Activated CD4-positive, alpha-beta T cell treated with anti-CD3 and anti-CD28 coated beads for 24 hours (primary cell): ENCODE measurements at regions not wholly inside any gene's neighbourhood (a gene's known extent, or its start where the extent isn't known, plus 50 kb on each side); places are given as distances from the start of the nearest gene placed in this dataset.
"Not testable (repeated sequence)": the region's sequence is repeated elsewhere in the genome, so short reads cannot be mapped to it uniquely, and the experiment has no call there.

Experiments used
- DNase-seq, 2 donors: peaks; one replicate each; pipeline ENCODE4 v3.0.0-alpha.2; 2020; ENCODE audit warnings: low read depth in 2 of 2

DNA sequence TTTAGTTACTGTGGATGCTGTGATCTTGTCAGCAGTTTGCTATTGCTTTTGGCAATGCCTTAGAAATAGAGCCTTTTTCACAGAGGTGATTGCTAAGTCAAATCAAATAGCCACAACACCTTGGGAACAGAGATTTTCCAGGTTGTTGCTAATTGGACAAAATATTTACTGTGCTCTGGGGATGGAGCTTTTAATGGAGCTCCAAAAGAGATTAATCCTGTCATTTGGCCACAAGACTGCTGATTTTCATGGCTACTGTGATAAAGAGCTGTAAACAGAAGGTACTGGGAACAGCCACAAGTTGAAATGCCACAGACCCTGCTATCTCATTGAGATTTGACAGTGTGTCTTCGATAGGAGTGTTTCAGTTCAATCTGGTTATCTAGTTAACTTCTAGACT is 1715.2 kb upstream of the ADGRL3 start:
- DNase-seq = no peak

DNA sequence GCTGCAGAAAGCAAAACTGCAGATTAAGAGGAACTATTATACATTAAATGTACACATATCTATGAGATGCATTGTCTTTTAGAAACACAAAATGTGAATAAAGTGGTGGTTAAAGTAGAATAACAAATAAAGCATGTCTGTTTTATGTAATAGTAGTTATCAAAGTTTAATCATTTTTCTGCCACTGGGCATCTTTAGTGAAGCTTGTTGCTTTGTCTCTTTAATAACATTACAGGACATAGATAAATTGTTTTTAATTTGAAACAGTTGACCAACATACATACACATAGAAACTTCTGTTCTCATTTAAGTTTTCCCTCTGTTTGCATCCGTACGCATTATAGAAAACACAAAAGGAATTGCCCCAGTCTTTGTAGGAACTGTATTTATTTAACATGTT is 1700.0 kb upstream of the ADGRL3 start:
- DNase-seq = no peak

DNA sequence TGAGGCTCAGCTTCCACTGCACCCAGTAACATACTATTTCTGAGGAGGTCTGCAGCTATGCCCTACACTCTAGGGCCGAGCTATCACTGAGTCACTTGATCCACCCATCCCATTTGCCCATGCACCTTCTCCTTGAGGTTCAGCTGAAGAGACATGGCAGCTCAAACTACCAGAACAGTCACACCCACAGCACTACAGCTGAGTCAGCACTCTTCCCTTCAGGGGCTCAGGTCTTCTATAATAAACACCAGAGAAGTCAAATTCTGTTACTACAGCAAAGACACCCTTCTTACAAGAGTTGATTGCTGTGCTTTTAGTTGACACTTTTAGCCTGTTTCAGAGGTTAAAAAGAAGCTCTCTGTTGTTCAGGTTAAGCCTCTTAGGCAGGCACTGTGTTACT is 1696.4 kb upstream of the ADGRL3 start:
- DNase-seq = no peak

DNA sequence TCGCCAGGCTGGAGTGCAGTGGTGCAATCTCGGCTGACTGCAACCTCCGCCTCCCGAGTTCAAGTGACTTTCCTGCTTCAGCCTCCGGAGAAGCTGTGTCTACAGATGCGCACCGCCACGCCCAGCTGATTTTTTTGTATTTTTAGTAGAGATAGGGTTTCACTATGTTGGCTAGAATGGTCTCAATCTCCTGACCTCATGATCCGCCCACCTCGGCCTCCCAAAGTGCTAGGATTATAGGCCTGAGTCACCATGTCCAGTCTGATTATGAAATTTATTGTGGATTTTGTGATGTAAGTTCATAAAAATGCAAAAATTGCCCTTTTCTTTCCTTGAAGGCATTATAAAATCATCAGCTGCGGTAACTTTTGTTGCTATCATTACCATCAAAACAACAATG is 1688.3 kb upstream of the ADGRL3 start:
- DNase-seq = not testable (repeated sequence)

DNA sequence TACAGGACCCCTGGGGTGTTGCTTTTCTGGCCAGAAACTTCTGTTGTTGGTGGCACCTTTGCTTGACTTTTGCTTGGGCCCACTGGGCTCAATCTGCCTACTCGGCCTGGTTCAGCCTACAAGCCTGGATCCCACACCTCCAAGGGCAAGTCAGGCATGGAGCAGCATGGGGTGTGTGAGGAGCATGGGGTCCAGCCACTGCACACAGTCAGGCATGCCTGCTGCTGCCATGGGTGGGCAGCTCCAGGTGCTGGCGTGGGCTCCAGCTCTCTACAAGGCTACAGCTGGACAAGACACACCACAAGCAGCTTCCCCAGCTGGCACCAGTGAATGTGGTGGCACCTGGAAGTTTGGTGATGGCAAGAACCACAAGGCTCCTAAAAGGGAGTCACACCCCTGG is 1683.1 kb upstream of the ADGRL3 start:
- DNase-seq = no peak

DNA sequence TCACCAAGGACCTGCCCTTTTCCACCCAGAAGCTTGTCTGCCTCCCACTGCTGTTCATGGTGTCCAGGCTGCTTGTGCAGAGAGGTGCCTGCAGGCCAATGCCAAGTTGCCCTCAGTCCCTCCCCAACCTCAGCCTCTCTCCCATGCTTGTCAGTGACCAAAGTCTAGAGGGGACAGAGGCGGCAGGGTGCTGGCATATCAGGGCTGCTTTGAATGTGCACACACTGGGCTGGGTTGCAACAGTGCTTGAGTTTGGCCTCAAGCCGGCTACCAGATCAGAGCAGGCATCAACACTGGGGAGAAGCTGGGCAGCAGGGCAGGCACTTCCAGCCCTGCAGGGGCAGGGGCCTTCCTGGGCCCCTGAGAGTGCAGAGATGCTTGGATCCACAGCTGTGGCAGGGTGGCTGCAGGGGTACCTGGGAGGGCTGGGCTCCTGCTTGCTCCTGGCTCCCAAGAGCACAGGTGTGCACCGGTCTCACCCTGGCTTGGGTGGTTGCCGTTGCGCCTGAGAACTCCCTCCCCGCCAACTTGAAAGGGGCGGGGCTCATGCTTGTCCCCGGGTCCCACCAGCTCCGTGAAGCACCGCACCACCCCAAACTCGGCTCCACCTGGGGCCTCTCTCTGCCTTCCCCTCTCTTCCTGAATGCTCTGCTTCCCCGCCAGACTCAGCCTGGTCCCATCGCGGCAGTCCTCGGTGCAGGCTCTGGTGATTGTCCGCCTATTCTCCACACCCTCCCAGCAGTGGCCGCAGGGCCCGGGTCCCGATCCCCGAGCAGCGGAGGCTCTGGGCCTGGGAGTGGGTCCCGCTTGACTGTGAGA is 1681.9 kb upstream of the ADGRL3 start:
- no peak for DNase-seq

DNA sequence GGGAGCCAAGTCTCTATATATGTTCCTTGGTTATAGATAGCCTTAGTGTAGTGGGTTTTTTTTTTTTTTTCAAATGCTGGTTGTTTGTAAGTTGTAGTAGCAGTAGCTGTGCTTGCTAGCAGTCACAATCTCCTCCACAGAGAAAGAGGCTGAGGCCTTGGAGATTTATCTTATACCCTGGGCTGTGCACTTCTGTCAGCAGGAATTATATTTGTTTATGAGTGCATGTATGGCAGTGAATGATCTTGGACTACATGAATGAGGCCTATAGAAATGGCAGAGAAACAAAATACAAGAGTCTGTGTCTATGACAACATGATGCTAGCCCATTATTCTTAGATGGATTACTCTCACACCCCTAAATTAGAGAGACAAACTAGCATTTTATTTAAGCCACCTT is 1674.2 kb upstream of the ADGRL3 start:
- DNase-seq = no peak

DNA sequence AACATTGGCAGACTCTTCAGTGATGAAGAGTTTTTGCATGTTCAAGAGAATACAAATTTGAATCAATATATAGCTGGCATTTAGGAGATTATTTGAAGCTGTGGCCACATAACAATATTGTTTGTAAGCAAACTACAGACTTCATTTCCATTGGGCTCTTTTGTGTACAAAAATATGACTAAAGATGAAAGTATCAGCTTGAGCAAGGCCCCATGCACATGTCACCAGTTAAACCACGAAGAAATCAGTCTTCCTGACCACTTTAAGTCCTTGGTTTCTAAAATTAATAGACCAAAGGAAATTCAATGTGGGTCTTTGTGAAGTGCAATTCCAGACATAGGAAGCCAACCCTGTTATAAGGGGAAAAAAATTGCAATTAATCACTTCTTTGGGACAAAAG is 1664.6 kb upstream of the ADGRL3 start:
- DNase-seq = no peak

DNA sequence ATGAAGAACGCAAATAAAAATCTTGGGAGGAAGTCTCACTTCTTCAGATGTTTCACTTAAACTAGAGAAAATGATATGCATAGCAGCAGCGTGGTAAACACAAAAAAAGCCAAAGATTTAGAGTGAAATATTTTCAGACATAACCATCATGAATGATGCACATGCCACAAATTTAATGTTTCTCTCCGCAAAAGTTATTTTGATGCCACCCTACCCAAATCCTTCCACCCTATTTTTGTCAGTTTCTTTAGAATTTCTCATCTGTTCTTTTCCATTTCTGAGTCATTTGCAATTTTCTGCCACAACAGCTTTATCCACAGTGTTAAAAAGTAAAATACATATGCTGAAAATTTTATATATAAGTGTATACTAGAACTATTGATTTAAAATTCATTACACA is 1663.7 kb upstream of the ADGRL3 start:
- no peak for DNase-seq

DNA sequence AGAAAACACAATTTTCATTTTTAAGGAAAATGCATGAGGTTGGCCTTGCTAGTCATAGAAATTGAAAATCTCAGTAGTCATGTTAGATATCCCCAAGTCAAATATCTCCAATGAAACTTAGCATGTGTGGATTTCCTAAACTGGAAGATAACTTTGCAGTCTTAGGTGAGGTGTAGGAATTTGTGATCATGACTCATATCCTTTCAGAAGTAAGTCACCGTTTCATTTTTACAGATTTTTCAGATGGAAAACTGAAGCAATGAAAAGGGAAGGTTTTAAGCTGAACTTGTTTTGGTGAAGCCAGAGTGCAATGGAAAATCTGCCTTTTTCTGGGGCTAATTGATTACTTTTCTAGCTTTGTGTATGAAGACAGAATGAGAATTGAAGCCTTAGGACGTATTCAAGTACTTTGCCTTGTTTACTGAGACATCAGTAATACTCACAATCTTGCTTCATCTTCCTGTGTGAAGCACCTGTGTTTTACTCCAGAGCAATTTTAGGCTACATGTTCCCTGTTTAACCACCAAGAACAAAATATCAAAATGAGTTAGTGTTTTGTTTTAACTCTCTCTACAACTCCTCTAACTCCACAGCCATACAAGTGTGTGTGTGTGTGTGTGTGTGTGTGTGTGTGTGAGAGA is 1662.8 kb upstream of the ADGRL3 start:
- DNase-seq = no peak

DNA sequence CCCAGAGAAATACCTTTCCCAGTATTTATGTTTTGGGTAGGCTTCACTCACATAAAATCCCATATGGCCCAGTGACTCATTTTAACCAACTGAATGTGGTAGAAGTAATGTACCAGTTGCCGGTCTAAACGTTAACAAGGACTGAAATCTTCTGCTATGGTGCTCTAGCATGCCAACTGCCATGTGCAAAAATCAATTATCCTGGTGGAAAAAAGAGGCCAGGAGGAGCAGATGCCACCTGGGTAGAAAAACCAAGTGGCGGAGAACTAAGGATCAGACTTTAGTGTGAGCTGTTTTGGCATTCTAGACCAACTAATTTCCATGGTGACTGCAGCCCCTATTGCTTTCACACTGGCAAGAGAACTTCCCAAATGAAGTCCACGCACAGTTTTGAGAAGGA is 1660.7 kb upstream of the ADGRL3 start:
- DNase-seq = no peak

DNA sequence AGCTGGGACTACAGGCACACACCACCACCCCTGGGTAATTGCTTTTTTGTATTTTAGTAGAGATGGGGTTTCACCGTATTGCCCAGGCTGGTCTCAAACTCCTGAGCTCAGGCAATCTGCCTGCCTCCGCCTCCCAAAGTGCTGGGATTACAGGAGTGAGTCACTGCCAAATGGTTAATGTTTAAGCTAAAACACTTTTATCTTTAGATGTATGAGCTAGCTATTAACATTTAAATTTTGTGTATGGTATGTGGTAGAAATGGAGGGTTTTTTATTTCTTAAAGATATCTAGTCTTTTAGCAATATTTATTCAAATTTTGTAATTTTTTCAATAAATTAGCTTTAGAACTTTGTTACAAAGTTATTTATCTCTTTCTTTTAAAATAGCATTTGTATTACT is 1659.8 kb upstream of the ADGRL3 start:
- no peak for DNase-seq

DNA sequence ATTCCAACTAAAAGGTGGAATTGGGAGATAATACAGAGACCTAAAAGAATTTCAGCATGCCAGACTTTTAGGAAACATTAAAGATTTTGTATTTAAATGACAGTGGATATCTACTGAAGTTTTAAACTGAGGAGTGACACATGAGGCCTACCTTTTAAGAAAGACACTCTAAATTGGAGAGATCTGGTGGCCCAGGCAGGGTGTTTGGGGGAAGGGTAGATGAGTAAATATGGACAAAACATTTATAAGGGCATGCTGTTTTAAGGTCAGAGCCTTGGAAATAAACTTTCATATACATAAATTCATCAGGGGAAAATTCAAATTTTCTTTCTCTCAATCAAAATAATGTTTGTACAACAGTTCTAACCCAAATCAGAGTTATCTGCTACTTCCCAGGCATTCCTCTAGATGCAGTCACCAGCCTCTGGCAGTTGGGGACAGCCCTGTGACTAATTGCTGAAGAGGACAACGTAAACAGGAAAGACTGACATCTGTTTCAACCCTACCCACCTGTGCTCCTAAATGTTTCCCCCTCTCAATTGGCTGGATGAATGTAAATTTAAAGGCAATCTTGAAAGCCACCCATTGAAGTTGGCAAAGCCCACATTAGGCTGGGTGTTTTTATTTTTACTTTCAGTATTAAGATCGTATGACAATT is 1646.9 kb upstream of the ADGRL3 start:
- no peak for DNase-seq

DNA sequence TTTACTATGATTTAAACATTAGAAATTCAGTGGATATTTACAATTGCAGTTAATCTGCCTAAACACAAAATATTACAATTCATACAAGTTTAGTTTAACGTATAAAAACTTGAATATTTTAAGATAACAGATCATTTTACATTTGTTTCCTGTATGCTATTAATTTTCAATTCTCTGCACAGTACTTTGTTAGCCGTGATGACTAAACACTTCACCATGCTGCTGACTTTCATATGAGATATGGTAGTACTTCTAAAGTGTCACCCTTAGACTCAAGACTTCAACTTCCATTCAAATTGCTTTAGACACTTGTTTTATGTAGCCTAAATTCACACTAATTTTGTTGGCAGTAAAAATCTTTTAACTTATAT is 1646.4 kb upstream of the ADGRL3 start:
- DNase-seq = no peak

DNA sequence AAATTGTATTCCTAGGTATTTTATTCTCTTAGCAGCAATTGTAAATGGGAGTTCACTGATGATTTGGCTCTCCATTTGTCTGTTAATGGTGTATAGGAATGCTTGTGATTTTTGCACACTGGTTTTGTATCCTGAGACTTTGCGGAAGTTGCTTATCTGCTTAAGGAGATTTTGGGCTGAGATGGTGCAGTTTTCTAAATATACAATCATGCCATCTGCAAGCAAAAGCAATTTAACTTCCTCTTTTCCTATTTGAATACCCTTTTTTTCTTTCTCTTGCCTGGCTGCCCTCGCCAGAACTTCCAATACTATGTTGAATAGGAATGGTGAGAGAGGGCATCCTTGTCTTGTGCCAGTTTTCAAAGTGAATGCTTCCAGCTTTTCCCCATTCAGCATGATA is 1643.9 kb upstream of the ADGRL3 start:
- DNase-seq = not testable (repeated sequence)

DNA sequence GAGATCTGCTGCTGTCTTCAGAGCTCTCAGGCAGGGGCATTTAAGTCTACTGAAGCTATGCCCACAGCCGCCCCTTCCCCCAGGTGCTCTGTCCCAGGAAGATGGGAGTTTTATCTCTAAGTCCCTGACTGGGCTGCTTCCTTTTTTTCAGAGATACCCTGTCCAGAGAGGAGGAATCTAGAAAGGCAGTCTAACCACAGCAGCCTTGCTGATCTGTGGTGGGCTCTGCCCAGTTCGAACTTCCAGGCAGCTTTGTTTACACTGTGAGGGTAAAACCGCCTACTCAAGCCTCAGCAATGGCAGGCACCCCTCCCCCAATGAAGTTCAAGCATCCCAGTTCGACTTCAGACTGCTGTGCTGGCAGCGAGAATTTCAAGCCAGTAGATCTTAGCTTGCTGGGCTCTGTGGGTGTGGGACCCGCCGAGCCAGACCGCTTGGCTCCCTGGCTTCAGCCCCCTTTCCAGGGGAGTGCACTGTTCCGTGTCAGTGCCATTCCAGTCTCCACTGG is 1639.9 kb upstream of the ADGRL3 start:
- DNase-seq = not testable (repeated sequence)

DNA sequence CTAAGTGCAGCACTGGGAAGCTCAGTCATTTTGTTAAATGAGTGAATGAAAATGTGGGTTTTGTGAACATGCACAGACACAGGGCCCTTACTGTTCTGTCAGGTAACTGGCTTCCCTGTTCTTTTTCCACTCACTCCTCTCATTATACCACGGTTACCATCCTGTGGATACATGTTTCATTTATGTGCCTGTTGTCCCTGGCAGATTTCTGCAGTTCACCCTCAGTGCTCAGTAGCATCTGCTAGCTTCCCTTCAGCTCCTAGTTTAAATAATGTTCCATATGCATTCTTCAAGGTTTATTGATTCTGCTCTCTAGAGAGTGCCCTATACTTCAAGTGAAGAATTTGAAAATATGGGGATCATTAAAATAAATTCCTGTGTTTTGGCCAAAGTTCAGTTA is 1634.3 kb upstream of the ADGRL3 start:
- DNase-seq = no peak

DNA sequence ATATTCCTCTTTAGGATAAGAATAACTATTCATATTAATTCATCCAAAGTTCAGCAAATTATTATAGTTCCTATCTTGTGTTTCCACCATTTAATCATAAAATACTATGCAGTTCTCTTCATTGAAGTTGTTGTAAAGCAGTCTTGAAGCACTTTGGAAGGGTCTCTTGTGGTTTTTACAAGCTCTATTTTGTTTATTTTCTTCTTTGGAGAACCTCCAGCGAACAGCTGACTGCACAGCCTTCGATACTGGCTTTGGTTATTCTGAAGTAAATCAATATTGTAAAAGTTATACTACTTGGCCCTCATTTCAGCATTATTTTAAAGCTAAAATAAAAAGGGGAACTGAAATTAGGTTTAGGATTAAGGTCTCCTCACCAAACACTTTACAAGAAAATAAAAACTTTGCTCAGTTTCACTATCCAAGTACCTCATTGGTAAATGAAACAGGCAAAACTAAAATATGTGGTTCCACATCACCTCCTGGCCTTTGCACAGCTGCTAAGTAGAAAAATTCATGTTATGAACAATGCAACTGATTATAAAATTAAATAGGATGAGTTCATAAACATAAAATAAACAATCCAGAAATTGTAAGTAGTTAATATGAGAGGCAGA is 1629.2 kb upstream of the ADGRL3 start:
- no peak for DNase-seq

DNA sequence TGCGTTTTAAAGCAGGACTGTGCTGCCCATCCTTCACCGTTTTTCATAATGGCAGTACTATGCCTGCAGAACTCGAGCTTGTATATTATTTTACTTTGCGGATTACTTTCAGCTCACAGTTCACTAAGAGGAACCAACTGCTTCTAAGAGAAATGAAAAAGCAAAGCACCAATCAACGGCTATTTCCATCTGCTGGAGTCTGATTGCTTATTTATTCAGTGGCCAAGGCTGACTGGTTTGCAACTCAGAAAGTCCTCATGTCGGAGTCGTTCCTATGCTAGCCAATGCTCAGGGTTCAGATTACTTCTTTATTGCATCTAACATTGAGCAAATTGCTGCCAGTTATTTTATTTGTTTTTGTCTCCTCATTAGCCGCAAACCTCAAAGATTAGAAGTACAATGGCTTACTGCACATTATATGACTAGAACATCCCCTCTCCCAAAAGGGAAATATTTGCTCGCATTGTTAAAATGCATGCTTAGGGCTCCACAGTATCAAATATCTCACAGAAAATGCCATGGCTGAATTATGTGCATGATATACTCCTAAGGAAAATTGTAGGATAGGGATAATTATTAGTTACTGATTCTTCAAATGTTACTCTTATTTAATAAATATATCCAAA is 1628.2 kb upstream of the ADGRL3 start:
- DNase-seq = no peak

DNA sequence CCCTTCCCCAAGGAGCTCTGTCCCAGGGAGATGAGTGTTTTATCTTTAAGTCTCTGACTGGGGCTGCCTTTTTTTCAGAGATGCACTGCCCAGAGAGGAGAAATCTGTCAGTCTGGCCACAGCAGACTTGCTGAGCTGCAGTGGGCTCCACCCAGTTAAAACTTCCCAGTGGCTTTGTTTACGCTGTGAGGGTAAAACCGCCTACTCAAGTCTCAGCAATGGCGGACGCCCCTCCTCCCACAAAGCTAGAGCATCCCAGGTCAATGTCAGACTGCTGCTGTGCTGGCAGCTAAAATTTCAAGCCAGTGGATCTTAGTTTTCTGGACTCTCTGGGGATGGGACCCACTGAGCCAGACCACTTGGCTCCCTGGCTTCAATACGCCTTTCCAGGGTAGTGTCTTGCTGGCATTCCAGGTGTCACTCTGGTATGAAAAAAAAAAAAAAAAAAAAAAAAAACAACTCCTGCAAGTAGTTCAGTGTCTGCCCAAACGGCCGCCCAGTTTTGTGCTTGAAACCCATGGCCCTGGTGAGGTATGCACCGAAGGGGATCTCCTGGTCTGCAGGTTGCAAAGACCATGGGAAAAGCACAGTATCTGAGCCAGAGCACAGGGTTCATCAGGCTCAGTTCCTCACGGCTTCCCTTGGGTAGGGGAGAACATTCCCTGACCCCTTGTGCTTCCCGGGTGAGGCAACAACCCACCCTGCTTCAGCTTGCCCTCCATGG is 1616.1 kb upstream of the ADGRL3 start:
- no peak for DNase-seq
